Stomach smooth muscle (tissue), 2 donors: ENCODE measurements at regions not wholly inside any gene's neighbourhood (a gene's known extent, or its start where the extent isn't known, plus 50 kb on each side); places are given as distances from the start of the nearest gene placed in this dataset.
"Not testable (repeated sequence)": the region's sequence is repeated elsewhere in the genome, so short reads cannot be mapped to it uniquely, and the experiment has no call there.

Experiments used
- H3K27ac ChIP-seq: one replicate; pipeline ENCODE4 v1.7.0; 2013; ENCODE audit warnings: mild to moderate bottlenecking, low read length, inconsistent platforms
- H3K27me3 ChIP-seq, 2 donors: one replicate each; pipeline ENCODE4 v1.7.0; 2013; ENCODE audit warnings: low read length in 2 of 2; ENCODE audit not compliant: insufficient read depth in 2 of 2, control insufficient read depth in 1 of 2
- H3K36me3 ChIP-seq, 2 donors: one replicate each; pipeline ENCODE4 v1.7.0; 2013; ENCODE audit warnings: low read length in 2 of 2; ENCODE audit not compliant: control insufficient read depth in 2 of 2, insufficient read depth in 2 of 2
- H3K4me1 ChIP-seq: one replicate; pipeline ENCODE4 v1.7.0; 2013; ENCODE audit warnings: low read length; ENCODE audit not compliant: control insufficient read depth, insufficient read depth
- H3K4me3 ChIP-seq, 2 donors: one replicate each; pipeline ENCODE4 v1.7.0; 2013; ENCODE audit warnings: low read length in 2 of 2
- H3K9ac ChIP-seq, 2 donors: one replicate each; pipeline ENCODE4 v1.7.0; 2013; ENCODE audit warnings: low read length in 2 of 2, mild to moderate bottlenecking in 1 of 2
- H3K9me3 ChIP-seq, 2 donors: one replicate each; pipeline ENCODE4 v1.7.0; 2013; ENCODE audit warnings: low read length in 2 of 2; ENCODE audit not compliant: control insufficient read depth in 2 of 2
- donor health status: healthy.
- donor health status: Pancreatic carcinoma.

- no peak overlapping the region for H3K27ac ChIP-seq
- H3K36me3 ChIP-seq = no peaks in the 10 kb centered on the region
- H3K4me1 ChIP-seq = no peaks in the 10 kb centered on the region
- H3K9me3 ChIP-seq = no peaks in the 10 kb centered on the region
- no peak overlapping the region for H3K4me3 ChIP-seq
- H3K27me3 ChIP-seq = no peaks in the 10 kb centered on the region
- no peak overlapping the region for H3K9ac ChIP-seq
Observed at GRCh38 chr5:92676215-92677165, 904.5 kb downstream of the NR2F1-AS1 start.

GRCh38 chr5:92674321-92674720 is 906.7 kb downstream of the NR2F1-AS1 start:
- no peaks in the 10 kb centered on the region for H3K9me3 ChIP-seq
- H3K36me3 ChIP-seq = no peaks in the 10 kb centered on the region
- H3K27ac ChIP-seq = no peak overlapping the region
- no peak overlapping the region for H3K4me3 ChIP-seq
- H3K4me1 ChIP-seq = no peaks in the 10 kb centered on the region
- H3K27me3 ChIP-seq = no peaks in the 10 kb centered on the region
- H3K9ac ChIP-seq = no peak overlapping the region

DNA sequence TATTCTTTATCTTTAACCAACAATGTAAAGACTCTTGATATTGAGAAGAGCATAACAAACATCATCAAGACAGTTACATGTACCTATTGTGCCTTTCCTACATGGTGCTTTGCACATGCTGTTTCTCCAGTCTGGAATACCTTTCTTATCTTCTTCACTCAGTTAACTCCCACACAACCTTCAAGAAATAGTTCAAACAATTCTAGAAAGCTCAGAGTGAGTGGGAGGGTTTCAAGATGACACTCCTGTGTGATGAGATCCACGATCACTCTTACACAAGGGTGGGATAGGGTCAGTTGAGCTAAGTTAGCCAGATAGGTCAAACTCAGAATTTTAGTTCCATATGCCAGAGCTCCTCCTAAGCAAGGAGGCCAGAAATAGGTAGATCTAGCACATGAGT is 915.5 kb downstream of the NR2F1-AS1 start:
- Histone ChIP-seq H3K36me3 (no peaks in the 10 kb centered on the region), H3K27ac (no peak overlapping the region), H3K9ac (no peak overlapping the region), H3K4me3 (no peak overlapping the region), H3K9me3 (no peaks in the 10 kb centered on the region), H3K4me1 (no peaks in the 10 kb centered on the region), H3K27me3 (no peaks in the 10 kb centered on the region)

- no peaks in the 10 kb centered on the region for H3K36me3 ChIP-seq
- no peak overlapping the region for H3K27ac ChIP-seq
- no peak overlapping the region for H3K9ac ChIP-seq
- H3K27me3 ChIP-seq = no peaks in the 10 kb centered on the region
- no peak overlapping the region for H3K4me3 ChIP-seq
- no peaks in the 10 kb centered on the region for H3K9me3 ChIP-seq
- H3K4me1 ChIP-seq = no peaks in the 10 kb centered on the region
Observed at GRCh38 chr5:92662741-92663140, 918.3 kb downstream of the NR2F1-AS1 start.

- H3K36me3 ChIP-seq = no peaks in the 10 kb centered on the region
- no peaks in the 10 kb centered on the region for H3K9me3 ChIP-seq
- H3K4me3 ChIP-seq = no peak overlapping the region
- H3K9ac ChIP-seq = no peak overlapping the region
- H3K4me1 ChIP-seq = no peaks in the 10 kb centered on the region
- no peak overlapping the region for H3K27ac ChIP-seq
- H3K27me3 ChIP-seq = no peaks in the 10 kb centered on the region
Observed at GRCh38 chr5:92659246-92659645, 921.8 kb downstream of the NR2F1-AS1 start.

GRCh38 chr5:92654601-92655000 is 926.4 kb downstream of the NR2F1-AS1 start:
- H3K4me3 ChIP-seq, H3K9ac ChIP-seq, H3K27ac ChIP-seq, H3K27me3 ChIP-seq, H3K4me1 ChIP-seq, H3K36me3 ChIP-seq, H3K9me3 ChIP-seq: not testable (repeated sequence)

GRCh38 chr5:92653730-92654461 is 927.1 kb downstream of the NR2F1-AS1 start:
- H3K27me3 ChIP-seq = no peaks in the 10 kb centered on the region
- no peaks in the 10 kb centered on the region for H3K36me3 ChIP-seq

DNA sequence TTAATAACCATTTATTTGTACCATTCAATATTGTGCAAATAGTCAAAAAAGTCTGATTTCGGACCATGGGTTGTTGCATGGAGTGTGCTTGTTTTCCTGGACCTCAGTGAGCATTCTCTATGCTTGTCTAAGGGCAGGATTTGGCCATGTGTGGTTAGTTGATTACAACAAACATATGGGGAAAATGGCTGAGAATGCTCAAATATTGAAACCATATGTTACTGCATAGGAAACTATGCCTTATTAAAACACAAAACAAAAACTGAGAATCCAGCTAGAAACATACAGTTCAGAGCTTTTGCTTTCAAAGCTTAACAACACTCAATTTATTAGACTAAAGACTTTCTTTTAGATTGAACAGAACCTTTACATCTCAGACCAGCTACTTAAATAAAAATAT is 928.3 kb downstream of the NR2F1-AS1 start:
- no peak overlapping the region for H3K27ac ChIP-seq
- no peaks in the 10 kb centered on the region for H3K36me3 ChIP-seq
- no peak overlapping the region for H3K9ac ChIP-seq
- no peaks in the 10 kb centered on the region for H3K27me3 ChIP-seq
- H3K4me1 ChIP-seq = no peaks in the 10 kb centered on the region
- H3K4me3 ChIP-seq = no peak overlapping the region
- no peaks in the 10 kb centered on the region for H3K9me3 ChIP-seq

More at GRCh38 chr5:92653730-92654461, 927.1 kb downstream of the NR2F1-AS1 start:
- H3K27ac ChIP-seq = no peak overlapping the region
- no peaks in the 10 kb centered on the region for H3K9me3 ChIP-seq
- H3K4me1 ChIP-seq = no peaks in the 10 kb centered on the region
- no peak overlapping the region for H3K4me3 ChIP-seq
- H3K9ac ChIP-seq = no peak overlapping the region

- no peak overlapping the region for H3K9ac ChIP-seq
- no peaks in the 10 kb centered on the region for H3K36me3 ChIP-seq
- H3K4me3 ChIP-seq = no peak overlapping the region
- H3K9me3 ChIP-seq = no peaks in the 10 kb centered on the region
- no peaks in the 10 kb centered on the region for H3K4me1 ChIP-seq
- H3K27me3 ChIP-seq = no peaks in the 10 kb centered on the region
- H3K27ac ChIP-seq = no peak overlapping the region
Observed at GRCh38 chr5:92644266-92644886, 936.6 kb downstream of the NR2F1-AS1 start.

GRCh38 chr5:92641031-92641962 is 939.7 kb downstream of the NR2F1-AS1 start:
- no peaks in the 10 kb centered on the region for H3K9me3 ChIP-seq
- no peaks in the 10 kb centered on the region for H3K27me3 ChIP-seq
- no peaks in the 10 kb centered on the region for H3K4me1 ChIP-seq
- H3K27ac ChIP-seq = no peak overlapping the region
- no peak overlapping the region for H3K9ac ChIP-seq
- no peaks in the 10 kb centered on the region for H3K36me3 ChIP-seq
- H3K4me3 ChIP-seq = peak overlapping the region; percentile 47 to 48
